ENCODE measurements at regions not wholly inside any gene's neighbourhood (a gene's known extent, or its start where the extent isn't known, plus 50 kb on each side); places are given as distances from the start of the nearest gene placed in this dataset.

- ChIA-PET POLR2A (ENCODE audit: partially characterized antibody) (no interaction called here), CTCF (ENCODE audit: partially characterized antibody) (interaction anchor here (0.6 to 1.5 kb wide), 3 partner anchors 9 to 174 kb away, joined by 3 to 7 read pairs (median 3); no protein-coding TSS in a partner anchor)
- TF ChIP-seq CTCF (IDR thresholded peaks at IDR 0.05; ENCODE audit: control extremely low read depth in 1 of 3, insufficient read depth in 1 of 3, low read depth in 1 of 3, low read length in 3 of 3) (peak; percentile 31 to 37 (median 33)), RAD21 (IDR thresholded peaks at IDR 0.05 in 1 of 2, conservative IDR thresholded peaks at IDR 0.05 in 1 of 2; ENCODE audit: low read depth in 2 of 2, low read length in 2 of 2) (peak; percentile 31 to 52), YY1 (IDR thresholded peaks at IDR 0.05; ENCODE audit: low read depth, low read length) (no peak)
- Histone ChIP-seq H3K4me2 (ENCODE audit: insufficient read depth in 1 of 2, low read depth in 2 of 2, low read length in 2 of 2) (no peak overlapping the region), H4K91ac (replicated peaks; ENCODE audit: insufficient read length, low read length) (no peak overlapping the region), H4K20me1 (replicated peaks in 1 of 2; ENCODE audit: control insufficient read depth in 1 of 2, insufficient read depth in 2 of 2, low read length in 2 of 2) (no peaks in the 10 kb centered on the region), H3K27me3 (replicated peaks in 1 of 4; ENCODE audit: control insufficient read depth in 3 of 4, extremely low read depth in 1 of 4, insufficient read depth in 3 of 4, low read length in 3 of 4) (no peaks in the 10 kb centered on the region), H3K18ac (ENCODE audit: extremely low read depth, low read length) (no peak overlapping the region), H3K23ac (ENCODE audit: insufficient read length) (no peak overlapping the region), H3K14ac (ENCODE audit: insufficient read length) (no peak overlapping the region), H4K5ac (ENCODE audit: insufficient read length, low read depth, low read length) (no peak overlapping the region), H3K79me2 (ENCODE audit: control insufficient read depth in 1 of 2, insufficient read depth in 2 of 2, low read length in 2 of 2) (no peaks in the 10 kb centered on the region), H2BK120ac (replicated peaks; ENCODE audit: low read depth, low read length) (no peak overlapping the region), H2BK20ac (ENCODE audit: low read length) (no peak overlapping the region), H3K4ac (replicated peaks; ENCODE audit: insufficient read length, low read depth, low read length) (no peak overlapping the region), H3K9ac (replicated peaks in 1 of 4; ENCODE audit: extremely low read depth in 1 of 4, low read depth in 3 of 4, low read length in 3 of 4) (no peak overlapping the region), H3K36me3 (ENCODE audit: control insufficient read depth in 2 of 4, insufficient read depth in 4 of 4, low read length in 3 of 4) (no peaks in the 10 kb centered on the region), H3K79me1 (ENCODE audit: low read depth, low read length) (no peaks in the 10 kb centered on the region), H2BK5ac (ENCODE audit: low read depth, low read length) (no peak overlapping the region), H3K4me3 (ENCODE audit: extremely low read depth in 1 of 4, insufficient read depth in 2 of 4, low read depth in 3 of 4, low read length in 4 of 4) (no peak overlapping the region), H2BK12ac (ENCODE audit: low read depth, low read length) (no peak overlapping the region), H3K56ac (replicated peaks; ENCODE audit: insufficient read length, low read depth, low read length) (no peak overlapping the region), H2BK15ac (ENCODE audit: low read length) (no peak overlapping the region), H2AFZ (ENCODE audit: low read length) (peak overlapping the region; percentile 40; the same call in 1 of the 2 replicates), H4K8ac (ENCODE audit: extremely low read depth, insufficient read depth, low read length) (no peak overlapping the region; the same call in 1 of the 2 replicates), H3K9me3 (ENCODE audit: insufficient read depth in 2 of 2, low read depth in 1 of 2, low read length in 1 of 2) (no peaks in the 10 kb centered on the region), H3K4me1 (replicated peaks in 1 of 4; ENCODE audit: control insufficient read depth in 3 of 4, insufficient read depth in 4 of 4, low read length in 3 of 4) (no peaks in the 10 kb centered on the region), H2AK5ac (ENCODE audit: low read depth, low read length) (no peak overlapping the region), H3K27ac (ENCODE audit: low read depth, low read length) (no peak overlapping the region), H3K23me2 (ENCODE audit: low read depth, low read length) (0 out of 2 replicates have a peak, but pooled peaks cover 2% of the 10 kb centered on the region)
- no peak for DNase-seq (ENCODE audit: low read depth in 1 of 2, low spot score in 2 of 2)
- no peak for FAIRE-seq
- WGBS, 2 experiments (ENCODE audit: extremely low coverage in 1 of 2, insufficient coverage in 1 of 2, insufficient read length in 1 of 2, insufficient replicate concordance in 2 of 2, low coverage in 1 of 2, low lambda C conversion rate in 2 of 2, missing lambda C conversion rate in 1 of 2) = 78% methylated on average over 9 of the region's 9 CpGs; no CpG with 5 or more reads in 1 of the 2 experiments
These were observed 76.8 kb upstream of the FAM180A start for GRCh38 chr7:135825406-135825805.

Data from H1 (cell line).